Stomach (tissue), 4 donors: ENCODE measurements at regions not wholly inside any gene's neighbourhood (a gene's known extent, or its start where the extent isn't known, plus 50 kb on each side); places are given as distances from the start of the nearest gene placed in this dataset.

Experiments
- CTCF ChIP-seq, 7 experiments: fragments of 450-650 bp in 4 of 7; fragments of 200-600 bp in 3 of 7; sonication (generic) in 3 of 7; IDR thresholded peaks; one replicate each; pipeline ENCODE4 v1.5.1; 2016 to 2019; ENCODE audit warnings: antibody characterized with exemption in 7 of 7, control low read depth in 2 of 7, mild to moderate bottlenecking in 1 of 7
- POLR2A ChIP-seq, 4 donors: fragments of 450-650 bp; IDR thresholded peaks; one replicate each; pipeline ENCODE4 v1.6.1; 2016; ENCODE audit warnings: antibody characterized with exemption in 4 of 4, control low read depth in 2 of 4, mild to moderate bottlenecking in 1 of 4, moderate library complexity in 1 of 4
- POLR2AphosphoS5 ChIP-seq, 3 donors: sonication (generic); formaldehyde crosslinking; IDR thresholded peaks; one replicate each; pipeline ENCODE4 v1.6.1; 2016; ENCODE audit warnings: antibody characterized with exemption in 3 of 3

GRCh38 chr4:65120287-65120686, 550.0 kb downstream of the EPHA5 start:
- TF ChIP-seq POLR2AphosphoS5 (IDR thresholded peaks at IDR 0.05) (no peak), CTCF (IDR thresholded peaks at IDR 0.05) (no peak), POLR2A (IDR thresholded peaks at IDR 0.05) (no peak)
